ENCODE measurements at regions not wholly inside any gene's neighbourhood (a gene's known extent, or its start where the extent isn't known, plus 50 kb on each side); places are given as distances from the start of the nearest gene placed in this dataset.
"Not testable (repeated sequence)": the region's sequence is repeated elsewhere in the genome, so short reads cannot be mapped to it uniquely, and the experiment has no call there.

GRCh38 chr1:69109277-69109676 is 458.4 kb upstream of the LRRC7 start:
- H3K9me3 ChIP-seq (ENCODE audit: low read length) = no peaks in the 10 kb centered on the region
- no peak overlapping the region for H3K27ac ChIP-seq (ENCODE audit: low read depth, low read length, poor library complexity, severe bottlenecking)
- no peak for TF ChIP-seq EZH2 (IDR thresholded peaks at IDR 0.05; ENCODE audit: borderline replicate concordance, low read length)
- TF ChIP-seq, protein P1, sequence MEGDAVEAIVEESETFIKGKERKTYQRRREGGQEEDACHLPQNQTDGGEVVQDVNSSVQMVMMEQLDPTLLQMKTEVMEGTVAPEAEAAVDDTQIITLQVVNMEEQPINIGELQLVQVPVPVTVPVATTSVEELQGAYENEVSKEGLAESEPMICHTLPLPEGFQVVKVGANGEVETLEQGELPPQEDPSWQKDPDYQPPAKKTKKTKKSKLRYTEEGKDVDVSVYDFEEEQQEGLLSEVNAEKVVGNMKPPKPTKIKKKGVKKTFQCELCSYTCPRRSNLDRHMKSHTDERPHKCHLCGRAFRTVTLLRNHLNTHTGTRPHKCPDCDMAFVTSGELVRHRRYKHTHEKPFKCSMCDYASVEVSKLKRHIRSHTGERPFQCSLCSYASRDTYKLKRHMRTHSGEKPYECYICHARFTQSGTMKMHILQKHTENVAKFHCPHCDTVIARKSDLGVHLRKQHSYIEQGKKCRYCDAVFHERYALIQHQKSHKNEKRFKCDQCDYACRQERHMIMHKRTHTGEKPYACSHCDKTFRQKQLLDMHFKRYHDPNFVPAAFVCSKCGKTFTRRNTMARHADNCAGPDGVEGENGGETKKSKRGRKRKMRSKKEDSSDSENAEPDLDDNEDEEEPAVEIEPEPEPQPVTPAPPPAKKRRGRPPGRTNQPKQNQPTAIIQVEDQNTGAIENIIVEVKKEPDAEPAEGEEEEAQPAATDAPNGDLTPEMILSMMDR (IDR thresholded peaks at IDR 0.05; ENCODE audit: low read length) = no peak

GRCh38 chr1:69110851-69111250 is 456.9 kb upstream of the LRRC7 start:
- H3F3A ChIP-seq (ENCODE audit: insufficient read depth, low read length) = no peaks in the 10 kb centered on the region
- H3K9me3 ChIP-seq (ENCODE audit: low read length) = no peaks in the 10 kb centered on the region
- no peak overlapping the region for H3K9ac ChIP-seq (ENCODE audit: low read length)
- H3K4me1 ChIP-seq (ENCODE audit: insufficient read depth, low read length, severe bottlenecking) = no peaks in the 10 kb centered on the region
- H3K9me2 ChIP-seq (ENCODE audit: low read depth, low read length) = no peaks in the 10 kb centered on the region
- H3K4me2 ChIP-seq (ENCODE audit: low read length) = no peak overlapping the region
- no peaks in the 10 kb centered on the region for H3K27me3 ChIP-seq (ENCODE audit: insufficient read depth, low read length)
- no peak overlapping the region for H3K27ac ChIP-seq (ENCODE audit: low read depth, low read length, poor library complexity, severe bottlenecking)
- H2AFZ ChIP-seq (ENCODE audit: low read length) = no peak overlapping the region
- TF ChIP-seq, protein P1 (IDR thresholded peaks at IDR 0.05; ENCODE audit: low read length) = no peak
- no peak for TF ChIP-seq EZH2 (IDR thresholded peaks at IDR 0.05; ENCODE audit: borderline replicate concordance, low read length)
- no peaks in the 10 kb centered on the region for H4K20me1 ChIP-seq (ENCODE audit: insufficient read depth, low read length)
- no peaks in the 10 kb centered on the region for H3K36me3 ChIP-seq (ENCODE audit: insufficient read depth, low read length)
- H3K4me3 ChIP-seq (ENCODE audit: low read depth, low read length, poor library complexity, severe bottlenecking) = no peak overlapping the region
- no peaks in the 10 kb centered on the region for H3K79me2 ChIP-seq (ENCODE audit: insufficient read depth, low read length)

More at GRCh38 chr1:69109277-69109676, 458.4 kb upstream of the LRRC7 start:
- Histone ChIP-seq H3K36me3 (ENCODE audit: insufficient read depth, low read length) (no peaks in the 10 kb centered on the region), H3K9me2 (ENCODE audit: low read depth, low read length) (no peaks in the 10 kb centered on the region), H3K4me2 (ENCODE audit: low read length) (no peak overlapping the region), H4K20me1 (ENCODE audit: insufficient read depth, low read length) (no peaks in the 10 kb centered on the region), H3K4me3 (ENCODE audit: low read depth, low read length, poor library complexity, severe bottlenecking) (no peak overlapping the region), H3F3A (ENCODE audit: insufficient read depth, low read length) (no peaks in the 10 kb centered on the region), H3K79me2 (ENCODE audit: insufficient read depth, low read length) (no peaks in the 10 kb centered on the region), H3K27me3 (ENCODE audit: insufficient read depth, low read length) (no peaks in the 10 kb centered on the region), H2AFZ (ENCODE audit: low read length) (no peak overlapping the region), H3K4me1 (ENCODE audit: insufficient read depth, low read length, severe bottlenecking) (no peaks in the 10 kb centered on the region), H3K9ac (ENCODE audit: low read length) (no peak overlapping the region)

GRCh38 chr1:69120126-69120741 is 447.5 kb upstream of the LRRC7 start:
- not testable (repeated sequence) for H3K9me2 ChIP-seq (ENCODE audit: low read depth, low read length); H3K27me3 ChIP-seq (ENCODE audit: insufficient read depth, low read length); H3K79me2 ChIP-seq (ENCODE audit: insufficient read depth, low read length); H2AFZ ChIP-seq (ENCODE audit: low read length); H4K20me1 ChIP-seq (ENCODE audit: insufficient read depth, low read length); H3F3A ChIP-seq (ENCODE audit: insufficient read depth, low read length); H3K4me1 ChIP-seq (ENCODE audit: insufficient read depth, low read length, severe bottlenecking); H3K4me3 ChIP-seq (ENCODE audit: low read depth, low read length, poor library complexity, severe bottlenecking); H3K4me2 ChIP-seq (ENCODE audit: low read length); H3K36me3 ChIP-seq (ENCODE audit: insufficient read depth, low read length); H3K9me3 ChIP-seq (ENCODE audit: low read length); H3K9ac ChIP-seq (ENCODE audit: low read length); H3K27ac ChIP-seq (ENCODE audit: low read depth, low read length, poor library complexity, severe bottlenecking)

DNA sequence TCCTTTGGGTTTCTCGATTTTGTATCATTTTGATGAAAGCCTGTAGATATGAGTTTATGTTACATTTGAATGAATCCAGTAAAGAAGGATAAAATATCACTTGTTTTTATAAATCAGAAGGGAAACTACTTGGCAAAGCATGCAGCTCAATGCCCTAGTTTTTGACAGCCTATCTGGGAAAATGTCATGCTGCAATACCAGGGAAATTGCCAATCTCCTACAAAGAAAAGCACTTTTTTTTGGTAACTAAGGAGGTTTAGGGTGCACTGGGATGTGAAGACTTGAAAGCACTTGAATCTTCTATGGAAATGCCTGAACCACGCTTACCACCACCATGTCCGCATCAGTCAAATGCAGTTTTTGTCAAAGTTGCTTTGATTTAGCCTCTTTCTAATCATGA is 446.9 kb upstream of the LRRC7 start:
- Histone ChIP-seq H3K79me2 (ENCODE audit: insufficient read depth, low read length) (no peaks in the 10 kb centered on the region), H3K36me3 (ENCODE audit: insufficient read depth, low read length) (no peaks in the 10 kb centered on the region), H3K27me3 (ENCODE audit: insufficient read depth, low read length) (no peaks in the 10 kb centered on the region), H3K4me3 (ENCODE audit: low read depth, low read length, poor library complexity, severe bottlenecking) (no peak overlapping the region), H3K9ac (ENCODE audit: low read length) (no peak overlapping the region), H3K9me3 (ENCODE audit: low read length) (no peaks in the 10 kb centered on the region), H4K20me1 (ENCODE audit: insufficient read depth, low read length) (no peaks in the 10 kb centered on the region), H2AFZ (ENCODE audit: low read length) (no peak overlapping the region), H3K4me1 (ENCODE audit: insufficient read depth, low read length, severe bottlenecking) (no peaks in the 10 kb centered on the region), H3K4me2 (ENCODE audit: low read length) (no peak overlapping the region), H3F3A (ENCODE audit: insufficient read depth, low read length) (no peaks in the 10 kb centered on the region), H3K9me2 (ENCODE audit: low read depth, low read length) (no peaks in the 10 kb centered on the region), H3K27ac (ENCODE audit: low read depth, low read length, poor library complexity, severe bottlenecking) (no peak overlapping the region)
- no peak for TF ChIP-seq EZH2 (IDR thresholded peaks at IDR 0.05; ENCODE audit: borderline replicate concordance, low read length)
